T follicular helper cell (primary cell): ENCODE measurements at regions not wholly inside any gene's neighbourhood (a gene's known extent, or its start where the extent isn't known, plus 50 kb on each side); places are given as distances from the start of the nearest gene placed in this dataset.

ENCODE experiments used
- DNase-seq: peaks from one replicate; pipeline ENCODE4 v3.0.0-alpha.2; 2020; ENCODE audit warnings: low read depth

DNA sequence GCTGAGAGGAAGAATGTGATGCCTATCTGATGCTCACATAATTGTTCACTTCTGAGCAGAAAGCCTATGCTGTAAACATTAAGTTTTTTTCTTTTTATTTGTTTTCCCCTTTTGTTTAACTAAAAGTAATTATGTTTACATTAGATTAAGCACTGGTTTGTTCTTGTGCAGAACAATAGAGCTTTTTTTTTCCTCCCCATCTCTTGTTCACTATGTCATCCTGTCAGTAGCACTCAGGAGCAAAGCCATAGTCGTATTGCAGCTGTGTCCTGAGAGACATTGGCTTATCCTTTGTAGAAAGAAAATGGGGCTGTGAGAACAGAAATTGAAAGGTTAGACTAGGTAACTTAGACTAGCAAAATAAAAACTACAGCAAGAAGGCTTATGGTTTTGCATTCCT, 301.8 kb upstream of the RAG2 start:
- DNase-seq, result no peak

- no peak for DNase-seq
These were observed 292.8 kb upstream of the RAG2 start for GRCh38 chr11:36890841-36891240.

DNA sequence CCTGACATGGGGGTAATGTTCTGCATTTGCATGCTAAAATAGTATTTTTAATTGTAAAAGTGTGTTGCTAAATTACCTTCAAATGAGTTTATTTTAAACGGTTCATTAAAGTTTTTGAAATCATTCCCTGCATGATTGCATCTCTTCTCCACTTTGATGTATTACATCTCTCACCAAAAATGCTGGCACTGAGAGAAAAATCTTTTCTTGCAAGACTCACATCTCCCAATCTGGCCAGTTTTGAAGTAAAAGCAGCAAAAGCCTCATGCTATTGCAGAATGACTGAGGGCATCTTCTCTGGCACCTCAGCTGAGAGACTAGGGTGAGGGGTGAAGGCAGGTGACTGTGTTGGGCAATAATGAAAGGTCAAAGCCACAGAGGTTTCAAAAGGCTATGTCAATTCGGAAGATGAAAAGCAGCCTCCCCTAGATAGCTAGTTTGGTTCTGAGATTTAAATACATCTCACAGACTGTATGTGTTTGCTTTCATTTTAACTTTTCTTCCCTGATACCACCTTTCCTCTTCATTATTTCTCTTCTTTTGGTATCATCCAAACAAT, 292.2 kb upstream of the RAG2 start:
- DNase-seq, result no peak

DNA sequence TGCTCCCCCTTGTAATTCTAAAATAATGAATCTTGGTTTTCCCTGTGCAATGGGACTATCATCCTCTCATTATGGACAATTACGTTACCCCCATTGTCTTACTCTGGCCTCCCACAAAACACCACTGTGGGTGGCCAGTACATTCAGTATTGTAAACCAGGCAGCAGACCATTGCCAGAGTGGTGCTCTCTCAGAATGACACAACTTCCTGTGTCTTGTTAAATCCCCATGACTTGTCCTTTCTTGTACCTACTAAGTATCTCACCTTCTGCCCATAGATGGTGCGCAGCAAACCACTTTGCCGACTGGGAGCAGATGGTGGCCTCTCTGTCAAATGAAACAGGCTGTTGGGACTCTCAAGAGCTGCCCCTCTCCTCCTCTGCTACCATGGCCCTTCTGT, 287.1 kb upstream of the RAG2 start:
- DNase-seq, result no peak

- no peak for DNase-seq
These were observed 280.7 kb upstream of the RAG2 start for GRCh38 chr11:36878737-36879136.

DNA sequence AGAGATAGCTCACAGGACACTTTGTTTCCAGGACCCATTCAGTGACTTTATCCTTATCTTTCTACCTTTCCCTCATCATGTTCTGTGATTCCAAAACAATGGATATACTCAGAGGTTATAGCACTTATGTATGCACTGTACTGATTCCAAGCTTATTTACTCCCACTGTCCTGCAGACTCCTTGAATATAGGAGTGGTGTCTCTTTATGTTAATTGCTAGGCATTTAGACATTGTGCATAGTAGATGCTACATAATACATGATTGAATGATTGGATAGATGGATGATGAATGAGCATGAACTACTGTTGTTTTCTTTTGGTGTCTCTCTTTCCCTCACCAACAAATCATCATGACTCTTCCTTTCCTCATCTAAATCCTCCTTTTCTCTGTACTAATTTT, 279.1 kb upstream of the RAG2 start:
- DNase-seq, result no peak

- no peak for DNase-seq
These were observed 278.2 kb upstream of the RAG2 start for GRCh38 chr11:36876266-36876665.

GRCh38 chr11:36874291-36874690, 276.3 kb upstream of the RAG2 start:
- DNase-seq, result no peak

- DNase-seq, result no peak
These were observed 272.3 kb upstream of the RAG2 start for GRCh38 chr11:36870361-36870760.

GRCh38 chr11:36868380-36868779, 270.3 kb upstream of the RAG2 start:
- no peak for DNase-seq

GRCh38 chr11:36865846-36866245, 267.8 kb upstream of the RAG2 start:
- no peak for DNase-seq

- DNase-seq, result no peak
These were observed 256.8 kb upstream of the RAG2 start for GRCh38 chr11:36854875-36855274.

GRCh38 chr11:36848660-36849059, 250.6 kb upstream of the RAG2 start:
- DNase-seq, result no peak

- no peak for DNase-seq
These were observed 242.3 kb upstream of the RAG2 start for GRCh38 chr11:36840378-36840777.

DNA sequence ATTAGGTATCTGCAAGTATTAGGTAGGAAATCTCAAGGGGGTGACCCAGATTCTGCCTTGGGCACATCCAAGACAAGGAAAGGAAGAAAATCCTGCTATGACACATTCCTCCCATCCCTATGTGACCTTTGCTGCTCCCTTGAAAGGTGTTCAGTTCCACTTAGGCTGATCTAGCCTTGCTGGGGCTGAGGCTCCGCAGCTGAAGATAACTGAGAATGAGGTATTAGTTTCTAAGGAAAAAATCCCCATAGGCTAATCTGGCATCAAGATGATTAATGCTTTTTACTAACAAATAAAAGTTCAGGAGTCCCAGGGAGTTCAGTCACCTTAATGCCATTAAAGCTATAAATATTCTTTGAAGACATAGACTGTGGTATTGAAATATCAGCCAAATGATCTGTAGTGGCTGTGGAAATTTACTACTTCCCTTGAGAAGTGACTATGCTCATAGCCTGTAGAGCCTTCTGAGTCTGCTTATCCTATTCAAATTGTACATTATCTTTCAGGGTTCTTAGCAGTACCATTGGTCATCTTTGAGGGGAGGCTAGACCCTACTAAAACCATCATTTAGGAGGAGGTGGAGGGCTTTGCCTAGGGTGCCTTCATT, 239.9 kb upstream of the RAG2 start:
- DNase-seq, result no peak

- DNase-seq, result no peak
These were observed 227.2 kb upstream of the RAG2 start for GRCh38 chr11:36825251-36825650.

GRCh38 chr11:36824349-36824748, 226.3 kb upstream of the RAG2 start:
- DNase-seq, result no peak

GRCh38 chr11:36822829-36823228, 224.8 kb upstream of the RAG2 start:
- no peak for DNase-seq

- DNase-seq, result no peak
These were observed 220.4 kb upstream of the RAG2 start for GRCh38 chr11:36818410-36818809.

- no peak for DNase-seq
These were observed 219.4 kb upstream of the RAG2 start for GRCh38 chr11:36817336-36817965.

DNA sequence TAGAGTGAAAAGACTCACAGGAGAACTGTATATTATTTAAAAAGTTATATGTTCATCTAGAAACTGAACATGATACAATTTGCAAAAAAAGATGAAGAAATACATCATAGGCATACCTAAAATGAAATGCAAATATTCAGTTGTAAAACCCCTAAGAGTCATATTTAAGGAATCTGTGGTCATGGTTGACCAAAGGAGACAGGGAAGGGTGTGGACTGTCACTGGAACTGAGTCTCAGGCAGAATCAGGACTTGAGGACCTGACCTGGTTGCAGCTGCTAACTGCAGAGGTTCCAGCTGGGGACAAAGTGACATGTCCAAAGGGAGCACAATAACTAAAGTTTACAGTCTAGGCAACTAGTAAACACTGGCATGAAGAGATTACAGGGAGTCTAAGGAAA, 211.3 kb upstream of the RAG2 start:
- no peak for DNase-seq

- no peak for DNase-seq
These were observed 209.8 kb upstream of the RAG2 start for GRCh38 chr11:36807871-36808270.

DNA sequence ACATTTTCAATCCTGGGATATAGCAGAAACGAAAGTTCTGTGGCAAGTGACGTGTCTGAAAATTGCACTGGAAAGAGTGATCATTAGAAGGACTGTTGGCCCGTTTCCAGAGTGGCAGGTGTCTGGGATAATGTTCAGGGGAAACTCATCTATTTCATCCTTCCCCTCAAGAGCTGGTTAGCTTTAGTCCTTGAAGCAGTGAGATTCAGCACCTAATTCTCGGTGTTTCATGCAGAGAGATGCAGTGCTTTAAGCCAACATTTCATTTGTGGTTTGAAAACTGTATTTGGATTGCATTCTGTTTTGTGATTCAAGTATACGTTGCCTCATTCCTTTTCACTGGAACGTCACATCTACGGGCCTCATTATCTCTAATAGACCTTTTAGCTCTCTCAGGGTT, 205.0 kb upstream of the RAG2 start:
- no peak for DNase-seq
